GM21576 (cell line): ENCODE measurements at regions not wholly inside any gene's neighbourhood (a gene's known extent, or its start where the extent isn't known, plus 50 kb on each side); places are given as distances from the start of the nearest gene placed in this dataset.

Experiments used
- ATAC-seq: cut with Tn5 transposase; IDR thresholded peaks from one replicate; pipeline ENCODE4 v1.9.1; 2021; ENCODE audit warnings: mild to moderate bottlenecking, moderate library complexity; ENCODE audit not compliant: unreplicated experiment

- ATAC-seq: no peak
Measured at GRCh38 chr5:110218981-110219380, 507.5 kb downstream of the TMEM232 start.

GRCh38 chr5:110219769-110220168 is 506.7 kb downstream of the TMEM232 start:
- ATAC-seq: no peak

- ATAC-seq: no peak
Measured at GRCh38 chr5:110221036-110221435, 505.4 kb downstream of the TMEM232 start.

DNA sequence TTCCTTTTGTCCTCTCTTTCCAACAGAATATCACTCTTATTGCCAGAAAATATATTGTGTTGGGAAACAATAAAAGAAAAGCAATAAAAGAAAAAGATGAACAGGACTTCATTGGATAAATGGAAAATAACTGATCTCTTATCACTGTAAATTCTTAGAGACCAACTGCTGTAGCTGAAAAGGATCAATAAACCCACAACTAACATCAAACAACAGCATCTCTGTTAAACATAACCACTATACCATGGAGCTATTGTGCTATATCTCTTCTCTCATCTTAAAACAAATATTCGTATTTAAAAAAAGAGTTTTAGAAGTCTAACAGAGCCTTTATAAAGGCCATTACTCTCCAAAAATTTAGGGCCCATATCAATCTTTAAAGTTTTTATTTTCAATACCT is 502.4 kb downstream of the TMEM232 start:
- ATAC-seq: no peak

DNA sequence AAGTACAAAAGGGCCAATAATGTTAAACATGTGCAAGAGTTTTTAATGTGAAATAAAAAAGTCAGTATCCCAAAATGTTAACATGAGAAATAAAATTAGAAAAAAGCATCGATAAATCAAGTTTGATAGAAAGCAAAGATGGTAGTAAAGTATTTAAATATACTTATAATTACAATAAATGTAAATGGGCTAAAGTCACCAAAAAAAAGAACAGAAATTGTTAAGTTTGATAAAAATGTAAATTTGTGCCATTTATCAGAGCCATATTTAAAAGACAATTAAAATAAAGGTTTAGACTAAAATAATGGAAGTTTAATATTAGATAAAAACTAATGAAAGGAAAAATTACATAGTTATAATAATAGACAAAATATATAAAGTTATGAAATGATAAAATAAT is 500.5 kb downstream of the TMEM232 start:
- ATAC-seq: no peak

- no peak for ATAC-seq
Measured at GRCh38 chr5:110239786-110240185, 486.7 kb downstream of the TMEM232 start.

- no peak for ATAC-seq
Measured at GRCh38 chr5:110242950-110243349, 483.5 kb downstream of the TMEM232 start.

DNA sequence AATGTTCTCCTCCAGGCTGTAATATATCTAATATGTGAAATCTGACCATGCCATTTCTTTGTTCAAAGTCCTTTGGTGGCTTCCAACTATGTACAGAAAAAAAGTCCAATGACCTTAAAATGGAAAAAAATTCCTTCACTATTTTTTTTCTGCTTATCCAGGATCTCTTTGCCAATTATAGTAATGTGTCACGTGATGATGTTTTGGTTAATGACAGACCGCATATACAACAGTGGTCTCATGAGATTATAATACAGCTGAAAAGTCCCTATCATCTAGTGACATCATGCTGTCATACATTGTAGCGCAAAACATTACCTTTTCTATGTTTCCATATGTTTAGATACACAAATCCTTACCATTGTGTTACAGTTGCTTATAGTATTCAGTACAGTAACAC is 477.6 kb downstream of the TMEM232 start:
- ATAC-seq: no peak

DNA sequence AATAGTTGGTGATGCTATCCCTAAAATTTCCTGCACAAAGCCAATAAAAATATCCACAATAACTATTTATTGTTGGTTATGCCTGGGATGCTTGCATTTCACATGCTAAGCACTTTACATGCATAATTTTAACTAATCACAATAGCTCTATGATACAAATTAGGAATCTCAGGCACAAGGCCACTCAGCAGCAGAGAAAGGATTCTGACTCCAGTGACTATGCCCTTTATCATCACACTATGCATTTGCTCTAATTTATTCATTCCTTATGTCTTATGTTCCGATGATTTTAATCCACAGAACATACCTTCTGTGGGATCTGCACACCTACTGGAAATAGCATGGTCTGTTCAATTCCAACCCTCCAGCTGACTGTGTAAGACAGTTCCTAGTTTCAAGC is 476.1 kb downstream of the TMEM232 start:
- no peak for ATAC-seq

DNA sequence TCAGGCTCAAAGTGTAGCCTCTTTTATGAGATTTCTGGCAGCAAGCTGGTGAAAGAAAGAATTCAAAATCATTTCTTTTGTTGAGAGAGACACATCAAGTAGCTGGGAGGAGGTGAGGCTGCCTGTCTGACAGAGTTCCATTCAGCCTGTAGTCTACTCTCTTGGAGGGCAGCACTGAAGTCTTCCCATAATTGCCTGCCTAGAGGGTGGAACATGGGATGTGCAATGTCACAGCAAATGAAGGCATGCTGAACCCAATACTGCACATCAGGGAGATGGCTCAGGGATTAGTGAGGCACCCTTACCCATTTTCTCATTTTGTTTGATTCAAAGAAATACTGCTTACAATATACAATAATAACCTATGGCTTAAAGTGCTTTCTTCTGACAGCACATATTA is 475.7 kb downstream of the TMEM232 start:
- ATAC-seq: no peak

DNA sequence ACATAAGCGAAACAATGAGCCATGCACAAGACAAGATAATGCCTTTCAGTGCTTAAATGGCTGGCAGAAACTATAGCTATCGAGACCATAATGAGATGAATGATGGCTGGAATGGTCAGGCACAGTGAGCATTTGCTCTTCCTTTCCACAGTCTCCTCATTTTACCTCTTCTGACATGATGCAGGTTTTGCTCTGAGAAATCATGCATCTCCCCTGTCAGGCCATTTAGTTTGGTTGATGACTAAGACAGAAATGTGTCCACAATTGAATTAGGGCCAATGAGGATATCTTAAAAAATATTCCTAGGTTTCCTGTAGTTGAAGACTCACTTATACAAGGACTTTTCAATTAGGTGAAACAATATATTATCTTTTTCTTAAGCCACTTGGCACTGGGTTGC is 475.1 kb downstream of the TMEM232 start:
- no peak for ATAC-seq

- ATAC-seq: no peak
Measured at GRCh38 chr5:110255194-110255593, 471.3 kb downstream of the TMEM232 start.

DNA sequence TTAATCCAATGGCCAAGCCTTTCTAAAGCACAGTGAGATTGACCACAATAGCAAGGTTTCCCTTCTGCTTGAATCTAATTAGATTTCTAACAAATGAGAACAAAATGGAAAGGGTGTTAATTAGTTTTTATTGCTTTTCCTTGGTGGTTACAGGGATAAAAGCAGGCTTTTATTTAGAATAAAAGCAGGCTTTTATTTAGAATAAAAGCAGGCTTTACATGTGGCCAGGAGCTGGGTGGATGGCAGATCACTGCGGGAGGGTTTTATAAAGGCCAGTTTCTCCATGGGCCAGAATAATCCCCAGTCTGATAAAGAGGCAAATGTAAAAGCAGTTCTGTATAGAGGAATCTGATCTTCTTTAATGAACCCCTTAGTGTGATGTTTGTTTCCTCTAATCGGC is 470.2 kb downstream of the TMEM232 start:
- ATAC-seq: no peak

DNA sequence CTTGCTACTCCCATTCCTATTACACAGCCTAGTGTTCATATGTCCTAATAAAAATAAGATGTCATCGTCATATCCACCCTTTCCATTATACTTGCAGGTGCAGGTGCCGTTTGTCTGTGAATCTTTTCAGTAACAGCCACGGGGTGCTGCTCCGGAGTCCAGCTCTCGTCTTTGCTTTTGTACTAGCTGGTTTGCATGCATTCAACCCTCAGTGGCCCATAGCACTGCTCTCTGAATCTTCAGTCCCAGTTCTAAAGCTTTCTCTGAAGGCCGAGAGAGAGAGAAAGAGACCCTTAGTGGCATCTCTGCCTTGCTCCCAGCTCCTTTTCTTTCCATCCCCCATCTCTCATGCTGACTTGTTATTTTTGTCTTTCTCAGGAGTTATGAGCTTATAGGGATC is 468.5 kb downstream of the TMEM232 start:
- ATAC-seq: no peak

GRCh38 chr5:110258460-110259216 is 467.8 kb downstream of the TMEM232 start:
- ATAC-seq: no peak

GRCh38 chr5:110262749-110263148 is 463.7 kb downstream of the TMEM232 start:
- no peak for ATAC-seq

DNA sequence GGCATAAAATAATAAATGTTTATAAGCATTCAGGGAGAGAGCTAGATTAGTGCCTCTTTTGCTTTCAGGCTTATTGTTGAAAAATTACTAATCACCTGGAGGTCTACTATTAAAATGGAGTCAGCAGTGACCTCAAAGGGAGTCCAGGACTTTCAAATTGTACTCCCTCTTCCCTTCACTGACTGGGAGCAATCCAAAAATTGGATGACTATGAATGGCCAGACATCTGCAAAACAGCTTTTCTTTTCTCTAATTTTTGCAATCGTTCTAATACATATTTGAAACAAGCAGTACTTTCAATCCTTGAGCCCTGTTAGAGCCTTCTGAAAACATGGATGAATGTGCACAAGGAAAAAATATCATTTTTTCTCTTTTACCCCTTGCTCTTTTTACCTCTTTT is 461.8 kb downstream of the TMEM232 start:
- no peak for ATAC-seq

DNA sequence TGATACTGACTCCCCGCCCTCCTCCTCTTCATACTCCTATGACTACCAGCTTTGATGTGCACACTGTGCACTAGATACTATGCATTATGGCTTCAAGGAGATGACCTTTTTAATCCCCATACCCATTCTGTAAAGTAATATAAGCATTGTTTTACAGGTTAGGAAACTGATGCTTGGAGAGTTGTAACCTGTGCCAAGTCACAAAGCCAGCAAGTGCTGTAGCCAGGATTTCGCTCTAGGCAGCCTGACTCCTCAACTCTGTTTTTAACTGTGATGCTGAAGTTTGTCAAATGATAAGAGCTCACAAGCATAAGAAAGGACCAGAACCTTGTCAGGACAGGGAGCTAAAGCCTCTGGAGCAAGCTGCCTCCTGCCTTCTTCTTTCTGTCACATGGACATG is 461.3 kb downstream of the TMEM232 start:
- ATAC-seq: no peak

GRCh38 chr5:110267714-110268113 is 458.8 kb downstream of the TMEM232 start:
- ATAC-seq: no peak

DNA sequence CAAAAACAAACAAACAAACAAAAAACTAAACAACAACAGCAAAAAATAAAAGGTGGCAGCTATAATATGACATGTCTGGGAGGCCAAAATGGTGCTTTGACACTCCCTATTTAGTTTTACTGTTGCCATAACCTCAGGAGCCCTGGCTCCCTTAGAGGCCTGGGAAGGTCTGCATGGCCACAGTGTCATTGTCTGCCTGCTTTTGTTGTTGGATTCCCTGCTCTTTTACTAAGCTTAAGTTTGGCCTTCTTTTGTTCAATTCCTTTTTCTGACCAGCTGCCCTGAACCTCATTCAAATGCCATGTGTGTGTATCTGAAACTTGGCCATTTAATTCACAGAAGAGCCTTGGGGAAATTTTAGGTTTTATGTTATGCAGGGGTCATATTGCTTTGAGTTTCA is 458.2 kb downstream of the TMEM232 start:
- ATAC-seq: no peak

- no peak for ATAC-seq
Measured at GRCh38 chr5:110268985-110269384, 457.5 kb downstream of the TMEM232 start.

DNA sequence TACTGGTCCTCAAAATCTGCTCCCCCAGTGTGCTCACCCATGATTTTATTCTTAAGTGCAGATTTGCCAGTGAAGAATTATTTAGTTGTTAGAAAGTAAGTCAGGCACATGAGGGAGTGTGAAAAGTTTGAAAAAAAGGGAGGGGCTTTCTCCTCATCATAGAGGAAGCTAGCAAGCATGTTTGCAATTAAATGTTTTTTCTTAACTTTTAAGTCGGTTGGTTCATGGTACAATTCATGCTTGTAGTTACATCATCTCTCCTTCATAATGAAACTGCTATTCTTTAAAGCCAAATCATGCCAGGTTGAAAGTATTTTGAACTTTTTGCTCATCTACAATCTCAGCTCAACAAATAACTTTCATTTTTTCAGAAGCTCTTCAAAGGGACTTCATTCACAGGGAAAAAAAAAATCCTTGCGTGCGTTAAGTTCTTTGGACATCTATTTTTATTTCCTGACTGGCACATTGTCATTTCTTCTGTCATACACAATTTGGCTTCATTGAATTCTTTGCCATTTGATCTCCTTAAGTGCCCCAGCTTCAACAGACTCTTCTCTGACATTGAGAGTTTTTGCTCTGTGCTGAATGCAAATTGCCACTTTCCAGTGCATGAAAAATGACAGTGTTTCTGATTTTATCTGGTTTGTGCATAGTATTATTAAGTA is 456.9 kb downstream of the TMEM232 start:
- ATAC-seq: no peak

DNA sequence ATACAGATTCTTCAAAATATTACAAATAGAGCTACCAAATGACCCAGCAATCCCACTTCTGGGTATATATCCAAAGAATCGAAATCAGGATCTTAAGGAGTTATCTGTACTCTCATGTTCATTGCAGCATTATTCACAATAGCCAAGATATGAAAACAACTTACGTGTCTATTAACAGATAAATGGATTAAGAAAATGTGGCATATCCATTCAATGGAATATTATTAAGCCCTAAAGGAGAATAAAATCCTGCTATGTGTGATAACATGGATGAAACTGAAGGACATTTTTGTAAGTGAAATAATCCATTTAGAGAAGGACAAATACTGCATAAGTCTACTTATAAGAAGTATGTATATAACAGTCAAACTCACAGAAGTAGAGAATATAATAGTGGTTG is 450.6 kb downstream of the TMEM232 start:
- no peak for ATAC-seq
